Stimulated activated CD4-positive, alpha-beta T cell treated with anti-CD3 and anti-CD28 coated beads, Interleukin-4, amount 100 ng/mL, for 1 hour (primary cell): ENCODE measurements at regions not wholly inside any gene's neighbourhood (a gene's known extent, or its start where the extent isn't known, plus 50 kb on each side); places are given as distances from the start of the nearest gene placed in this dataset.
"Not testable (repeated sequence)": the region's sequence is repeated elsewhere in the genome, so short reads cannot be mapped to it uniquely, and the experiment has no call there.

Experiments used
- DNase-seq: peaks from one replicate; pipeline ENCODE4 v3.0.0-alpha.2; 2020

DNA sequence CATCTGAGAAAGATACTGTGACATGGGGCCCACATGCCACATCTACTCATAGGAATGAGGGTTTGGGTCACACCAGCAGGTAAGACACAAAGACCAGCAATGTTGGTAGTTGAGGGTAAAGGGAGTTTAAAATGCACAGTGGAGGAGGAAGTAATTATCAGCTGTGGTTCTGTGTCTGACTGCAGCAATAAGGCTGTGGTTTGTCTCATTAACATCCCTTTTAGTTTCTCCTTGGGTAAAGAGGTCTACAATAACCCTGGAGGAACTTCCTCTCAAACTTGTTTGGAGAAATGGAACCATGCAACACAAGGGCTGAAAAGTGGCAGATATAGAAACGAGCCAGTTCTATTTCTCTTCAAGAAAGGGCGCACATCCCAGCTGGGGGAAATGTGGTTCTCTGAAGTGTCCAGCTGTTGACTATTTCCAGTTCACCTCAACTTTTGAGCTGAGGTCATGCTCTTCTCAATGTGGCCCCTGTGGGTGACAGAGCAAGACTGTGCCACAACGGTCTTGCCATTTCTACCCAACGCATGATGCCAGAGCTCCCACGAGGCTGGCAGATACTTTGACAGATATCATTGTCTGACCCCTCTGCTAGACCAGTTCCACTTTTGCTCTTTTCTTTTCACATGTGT, 234.3 kb downstream of the SQOR start:
- DNase-seq = no peak

- no peak for DNase-seq
These were observed 236.5 kb downstream of the SQOR start for GRCh38 chr15:45871121-45871855.

DNA sequence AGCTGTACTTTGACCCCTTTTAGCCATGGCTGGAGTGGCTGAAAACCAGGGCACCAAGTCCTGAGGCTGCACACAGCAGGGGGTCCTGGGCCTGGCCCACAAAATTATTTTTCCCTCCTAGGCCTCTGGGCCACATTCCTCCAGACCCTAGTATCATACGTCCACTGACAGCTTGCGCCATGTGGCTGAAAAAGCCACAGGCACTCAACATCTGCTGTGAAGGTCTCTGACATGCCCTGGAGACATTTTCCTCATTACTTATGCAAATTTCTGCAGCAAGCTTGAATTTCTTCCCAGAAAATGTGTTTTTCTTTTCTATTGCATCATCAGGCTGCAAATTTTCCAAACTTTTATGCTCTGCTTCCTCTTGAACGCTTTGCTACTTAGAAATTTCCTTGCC, 239.0 kb downstream of the SQOR start:
- no peak for DNase-seq

GRCh38 chr15:45874566-45874965, 239.7 kb downstream of the SQOR start:
- DNase-seq = not testable (repeated sequence)

- no peak for DNase-seq
These were observed 249.5 kb downstream of the SQOR start for GRCh38 chr15:45884289-45884688.

GRCh38 chr15:45884755-45885445, 250.1 kb downstream of the SQOR start:
- DNase-seq = no peak

DNA sequence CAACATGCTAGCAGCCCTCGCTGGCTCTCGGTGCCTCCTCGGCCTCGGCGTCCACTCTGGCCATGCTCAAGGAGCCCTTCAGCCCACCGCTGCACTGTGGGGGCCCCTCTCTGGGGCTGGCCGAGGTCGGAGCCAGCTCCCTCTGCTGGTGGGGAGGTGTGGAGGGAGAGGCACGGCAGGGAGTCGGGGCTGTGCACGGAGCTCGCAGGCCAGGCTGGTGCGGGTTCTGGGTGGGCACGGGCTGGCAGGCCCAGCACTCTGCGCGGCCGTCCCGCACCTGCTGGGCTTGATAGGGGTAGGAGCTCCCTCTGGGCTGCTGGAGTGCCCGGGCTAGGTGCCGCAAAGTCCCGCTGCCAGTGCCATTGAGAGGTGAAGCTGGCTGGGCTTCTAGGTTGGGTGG, 251.0 kb downstream of the SQOR start:
- DNase-seq = no peak

DNA sequence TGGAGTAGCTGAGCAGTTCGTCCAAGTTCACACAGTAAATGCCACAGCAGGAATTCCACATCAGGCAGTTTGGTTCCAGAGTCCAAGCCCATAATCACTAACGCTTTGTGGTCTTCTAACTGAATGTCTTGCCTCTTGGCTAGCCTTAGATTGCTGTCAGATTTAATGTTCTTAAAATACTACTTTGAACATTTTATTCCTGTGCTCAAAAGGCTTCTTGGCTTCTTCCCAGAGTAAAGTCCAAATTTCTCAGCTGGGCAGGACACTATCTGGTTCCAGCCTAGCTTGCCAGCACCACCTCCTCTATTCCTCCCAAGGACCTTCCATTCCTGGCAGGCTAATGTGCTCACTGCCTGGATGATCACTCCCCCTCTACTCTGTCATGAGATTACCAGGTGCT, 256.9 kb downstream of the SQOR start:
- DNase-seq = no peak

GRCh38 chr15:45892182-45892581, 257.4 kb downstream of the SQOR start:
- no peak for DNase-seq

DNA sequence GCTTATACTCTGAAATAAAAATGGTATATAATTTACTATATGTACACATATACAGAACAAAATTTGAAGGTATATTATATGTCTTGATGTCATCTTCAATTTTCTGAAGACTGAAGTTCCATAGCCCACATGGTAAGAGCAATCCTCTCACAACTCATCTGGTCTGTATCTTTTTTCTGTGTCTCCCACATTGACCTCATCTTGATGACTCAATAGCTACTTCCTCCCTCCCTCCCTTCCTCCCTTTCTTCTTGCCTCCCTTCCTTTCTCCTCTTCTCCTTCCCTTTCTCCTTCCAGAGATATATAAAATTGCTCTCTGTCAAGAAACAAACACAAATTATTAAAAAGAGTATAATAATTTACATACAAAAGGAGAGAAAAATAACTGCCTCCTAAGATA, 268.5 kb downstream of the SQOR start:
- no peak for DNase-seq

DNA sequence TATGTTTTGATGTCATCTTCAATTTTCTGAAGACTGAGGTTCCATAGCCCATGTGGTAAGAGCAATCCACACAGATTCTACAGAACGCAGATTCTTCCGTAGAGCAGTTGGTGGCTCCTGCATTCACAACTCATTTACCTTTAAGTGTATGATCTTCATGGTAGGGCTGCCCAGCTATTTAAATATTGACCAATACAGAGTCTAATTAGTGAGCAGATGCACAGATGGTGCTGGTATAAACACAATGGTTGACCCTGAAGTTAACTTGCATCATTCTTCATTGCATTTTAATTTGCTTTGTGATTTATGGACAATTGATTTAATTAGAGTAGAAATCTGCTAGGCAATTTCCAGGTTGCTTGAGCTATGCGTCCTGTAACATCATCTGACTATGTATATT, 269.2 kb downstream of the SQOR start:
- no peak for DNase-seq

GRCh38 chr15:45906230-45906629, 271.4 kb downstream of the SQOR start:
- DNase-seq = no peak

- no peak for DNase-seq
These were observed 275.8 kb downstream of the SQOR start for GRCh38 chr15:45910671-45911070.

DNA sequence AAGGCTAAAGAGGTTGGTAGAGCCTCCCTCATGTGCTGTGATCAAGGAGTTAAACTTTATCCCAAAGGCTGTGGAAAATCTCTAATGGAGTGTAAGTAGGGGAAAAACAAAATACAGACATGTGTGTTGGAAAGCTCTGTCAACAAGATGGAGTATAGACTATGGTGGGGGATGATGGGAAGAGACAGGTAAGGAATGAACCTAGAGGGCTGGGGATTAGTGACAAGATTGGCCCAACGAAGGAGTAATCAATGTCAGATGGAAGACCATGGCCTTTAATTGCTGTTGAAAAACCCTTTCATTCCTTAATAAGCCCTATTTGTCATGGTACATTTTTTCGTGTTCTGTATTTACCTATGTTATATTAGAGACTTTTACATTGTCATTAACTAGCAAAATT, 278.6 kb downstream of the SQOR start:
- no peak for DNase-seq

GRCh38 chr15:45914425-45914824, 279.6 kb downstream of the SQOR start:
- DNase-seq = no peak

GRCh38 chr15:45918839-45919238, 284.0 kb downstream of the SQOR start:
- DNase-seq = no peak

DNA sequence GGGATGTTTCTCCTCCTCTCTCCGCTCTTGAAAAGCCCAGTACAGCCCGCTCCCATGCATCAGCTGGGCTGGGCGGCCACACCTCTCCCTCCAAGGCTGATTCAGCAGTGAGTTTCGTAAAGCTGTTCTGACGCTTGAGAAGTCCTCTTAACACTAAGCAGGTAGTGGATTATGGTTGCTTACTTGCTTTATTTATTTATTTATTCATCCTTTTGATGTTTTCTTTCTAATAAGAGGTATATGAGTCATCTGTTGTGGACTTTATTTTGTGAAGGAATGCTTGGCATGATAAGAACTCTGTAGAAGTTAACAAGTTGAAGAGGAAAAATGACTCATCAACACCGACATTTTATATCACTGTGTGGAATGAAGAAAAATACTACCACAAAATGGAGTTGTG, 285.0 kb downstream of the SQOR start:
- DNase-seq = no peak

DNA sequence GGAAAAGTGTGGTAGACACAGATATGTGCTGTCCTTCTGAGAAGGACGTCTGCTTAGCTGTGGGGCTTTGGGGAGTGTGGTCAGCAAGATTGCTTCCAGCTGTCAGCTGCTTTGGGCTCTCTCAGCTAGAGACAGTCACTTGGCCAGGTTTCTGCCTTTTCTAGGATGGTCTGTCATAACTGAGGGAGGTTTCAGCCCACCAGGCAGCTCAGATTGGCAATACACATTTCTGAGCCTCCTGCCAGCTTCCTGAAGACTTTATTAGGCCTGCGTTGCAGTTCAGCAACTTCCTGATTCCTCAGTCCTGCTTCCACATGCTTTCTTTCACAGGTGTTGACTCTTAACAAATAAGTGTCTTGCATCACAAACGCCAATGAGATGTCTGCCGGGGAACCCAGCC, 286.5 kb downstream of the SQOR start:
- DNase-seq = no peak

- DNase-seq = no peak
These were observed 287.1 kb downstream of the SQOR start for GRCh38 chr15:45921978-45922377.

- no peak for DNase-seq
These were observed 306.5 kb downstream of the SQOR start for GRCh38 chr15:45941367-45941766.

DNA sequence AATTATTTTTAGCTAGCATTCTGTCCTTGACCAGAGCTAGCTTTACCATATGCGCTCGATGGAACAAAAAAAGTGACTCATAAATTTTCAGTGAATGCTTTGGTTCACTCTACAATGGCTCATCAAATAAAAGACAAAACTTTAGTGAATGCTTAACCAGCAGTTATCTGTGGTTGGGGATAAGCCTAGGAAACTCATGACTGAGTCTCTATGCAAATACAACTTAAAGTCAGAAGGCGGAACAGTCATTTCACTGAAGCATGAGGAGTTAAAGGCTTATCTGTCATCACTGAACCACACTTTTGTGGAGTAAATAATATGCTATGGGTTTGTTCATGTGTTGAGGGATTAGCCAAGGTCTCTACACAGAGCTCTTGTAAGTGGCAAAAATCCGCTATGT, 308.4 kb downstream of the SQOR start:
- DNase-seq = no peak

- no peak for DNase-seq
These were observed 311.3 kb downstream of the SQOR start for GRCh38 chr15:45946111-45946510.

DNA sequence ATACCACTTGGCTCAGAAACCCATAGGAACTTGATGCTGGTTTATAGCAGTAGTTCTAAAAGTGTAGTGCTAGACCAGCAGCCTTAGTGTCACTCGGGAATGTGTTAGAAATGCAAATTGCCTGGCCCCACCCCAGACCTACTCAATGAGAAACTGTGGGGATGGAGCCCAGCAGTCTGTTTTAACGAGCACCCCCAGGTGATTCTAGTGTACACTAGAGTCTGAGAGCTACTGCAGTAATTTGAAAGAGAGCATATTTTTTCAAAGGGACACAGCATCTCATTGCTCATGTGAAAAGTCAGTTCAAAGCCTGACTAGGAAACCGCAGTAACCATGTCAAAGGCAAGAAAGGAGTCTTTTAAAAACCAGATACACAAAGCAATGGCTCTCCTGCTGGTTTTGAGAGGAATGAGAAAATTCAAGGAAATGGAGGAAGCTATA, 313.4 kb downstream of the SQOR start:
- DNase-seq = no peak

- DNase-seq = no peak
These were observed 324.1 kb downstream of the SQOR start for GRCh38 chr15:45958924-45959323.
